ENCODE measurements at regions not wholly inside any gene's neighbourhood (a gene's known extent, or its start where the extent isn't known, plus 50 kb on each side); places are given as distances from the start of the nearest gene placed in this dataset.
"Not testable (repeated sequence)": the region's sequence is repeated elsewhere in the genome, so short reads cannot be mapped to it uniquely, and the experiment has no call there.

DNA sequence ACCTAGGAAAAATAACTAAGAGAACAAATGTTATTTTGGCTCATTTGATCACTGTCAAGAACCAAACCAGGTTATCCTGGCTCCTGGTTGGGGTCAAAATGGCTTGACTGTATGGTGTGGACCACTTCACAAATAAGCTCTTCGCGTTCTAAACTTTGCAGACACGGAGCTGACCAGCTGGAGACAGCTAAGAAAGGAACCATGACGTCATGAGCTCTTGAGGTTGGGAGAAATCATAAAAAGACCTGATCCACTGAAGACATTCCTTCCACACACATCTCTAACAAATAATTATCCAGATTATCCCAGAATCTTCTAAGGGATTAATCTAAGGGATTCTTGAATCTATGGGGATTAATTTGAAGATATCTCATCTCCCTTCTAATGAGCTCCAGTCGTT is 321.5 kb upstream of the IGF1R start:
- DNase-seq (ENCODE audit: low spot score), result no peak

DNA sequence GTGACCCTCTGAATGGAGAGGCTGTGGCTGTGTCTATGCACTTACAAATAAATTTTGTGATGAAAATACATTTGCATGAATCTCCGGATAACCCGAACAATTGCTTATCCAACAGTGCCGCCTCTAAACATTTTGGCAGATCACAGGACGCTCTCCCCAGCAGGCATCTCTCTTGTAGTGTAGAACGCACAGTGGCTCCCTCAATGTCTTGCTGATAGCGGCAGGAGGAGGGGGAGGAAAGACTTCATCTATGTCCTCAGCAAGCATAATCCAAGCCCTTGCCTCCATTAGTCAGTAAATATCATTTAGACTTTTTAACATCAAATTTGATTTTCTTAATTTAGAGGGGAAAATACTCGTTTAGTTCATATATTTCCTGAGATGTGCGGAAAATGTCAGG is 318.1 kb upstream of the IGF1R start:
- no peak for DNase-seq (ENCODE audit: low spot score)

DNA sequence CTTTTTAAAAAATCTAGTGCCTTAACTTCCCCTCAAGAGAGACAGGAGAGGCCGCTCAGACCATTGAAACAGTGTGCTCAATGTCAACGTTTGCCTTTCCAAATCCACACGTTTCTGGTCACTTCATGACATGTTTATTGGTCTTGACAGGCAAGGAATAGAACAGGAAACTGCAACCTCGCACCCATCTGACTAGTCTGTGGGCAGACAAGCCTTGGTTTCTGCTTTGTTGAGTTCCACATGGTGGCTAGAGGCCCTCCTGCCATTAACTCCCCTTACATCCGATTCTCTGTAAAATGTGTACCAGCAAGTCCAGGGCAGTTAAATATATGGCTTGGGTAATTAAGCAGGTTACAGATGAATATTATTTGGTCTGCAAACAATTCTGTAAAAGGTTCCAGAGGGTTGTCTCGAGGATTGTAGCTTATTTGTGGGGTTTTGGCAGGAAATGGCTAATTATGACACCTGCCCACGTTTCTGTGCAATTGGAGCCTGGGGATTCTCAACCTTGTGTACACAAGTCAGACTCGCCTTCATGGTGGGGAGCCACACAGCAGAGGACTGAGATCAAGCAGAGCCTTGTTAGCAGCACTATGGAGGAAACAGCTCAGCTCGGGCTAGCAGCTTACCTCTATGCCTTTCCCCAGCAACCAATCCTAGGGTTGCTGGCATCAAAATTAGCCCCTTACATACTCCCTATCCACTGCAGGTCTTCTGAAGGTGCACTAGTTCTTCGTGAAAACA is 317.5 kb upstream of the IGF1R start:
- DNase-seq (ENCODE audit: low spot score), result no peak

DNA sequence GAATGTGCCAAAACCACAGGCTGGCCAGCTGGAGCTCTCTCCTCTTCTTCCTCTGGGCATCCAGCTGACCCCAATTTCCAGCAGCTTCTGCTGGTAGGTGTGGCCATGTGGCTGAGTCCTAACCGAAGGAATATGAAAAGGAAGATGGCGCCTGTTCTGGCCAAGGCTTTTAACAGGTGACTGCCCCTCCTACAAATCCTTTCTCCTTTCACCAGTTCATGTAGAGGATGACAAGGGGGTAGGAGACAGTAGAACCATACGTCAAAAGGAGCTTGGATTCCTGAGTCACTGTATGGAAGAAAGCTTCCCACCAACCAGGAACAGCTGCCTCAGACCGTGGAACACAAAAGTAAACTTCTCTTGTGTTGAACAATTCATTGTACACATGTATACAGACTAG is 316.7 kb upstream of the IGF1R start:
- no peak for DNase-seq (ENCODE audit: low spot score)

DNA sequence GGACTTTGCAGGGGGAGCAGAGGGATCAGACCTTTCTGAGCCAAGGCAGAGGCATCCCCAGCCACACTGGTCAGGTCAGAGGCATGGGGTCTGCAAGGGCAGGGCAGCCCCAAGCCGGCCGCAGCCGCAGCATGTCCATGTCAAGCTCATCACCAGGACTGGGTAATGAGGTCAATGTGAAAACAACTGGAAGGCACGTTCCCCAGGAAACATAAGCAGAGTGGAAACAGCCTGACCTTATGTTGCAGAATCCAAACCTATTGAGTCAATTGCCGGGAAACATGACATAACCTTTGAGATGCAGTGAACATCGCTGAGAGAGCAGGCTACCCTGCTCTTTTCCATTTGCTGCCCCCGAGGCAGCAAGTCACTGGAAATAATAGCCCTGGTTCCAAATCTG is 315.1 kb upstream of the IGF1R start:
- DNase-seq (ENCODE audit: low spot score), result no peak

DNA sequence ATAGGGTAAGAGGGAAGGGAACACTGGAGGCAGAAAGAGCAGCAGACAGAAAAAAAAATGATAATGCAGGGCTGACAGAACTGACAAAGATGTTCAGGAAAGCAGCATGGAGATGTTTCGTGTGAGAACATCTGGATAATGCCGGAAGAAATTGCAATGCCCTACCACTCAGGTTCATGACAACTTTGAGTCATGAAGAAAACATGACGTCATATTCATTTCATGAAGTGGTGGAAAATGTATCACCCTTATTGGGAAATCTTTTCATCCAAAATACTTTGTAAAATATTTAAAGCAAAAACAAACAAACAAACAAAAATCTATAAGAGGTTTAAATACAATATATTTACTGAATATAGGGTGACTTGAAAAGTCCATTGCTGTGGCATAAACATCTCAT is 305.4 kb upstream of the IGF1R start:
- DNase-seq (ENCODE audit: low spot score), result no peak

DNA sequence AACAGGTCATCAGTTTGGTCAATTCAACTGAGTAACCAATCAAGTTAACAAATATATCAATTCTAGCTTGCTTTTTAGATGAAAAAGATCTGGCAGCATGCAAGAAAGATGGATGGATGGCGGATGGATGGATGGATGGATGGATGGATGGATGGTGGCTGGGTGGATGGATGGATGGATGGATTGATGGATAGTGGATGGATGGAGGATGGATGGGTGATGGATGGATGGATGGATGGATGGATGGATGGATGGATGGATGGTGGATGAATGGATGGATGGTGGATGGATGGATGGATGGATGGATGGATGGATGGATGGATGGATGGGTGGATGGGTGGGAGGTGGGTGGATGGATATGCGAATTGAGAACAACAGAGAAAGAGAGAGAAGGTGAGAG is 303.7 kb upstream of the IGF1R start:
- no peak for DNase-seq (ENCODE audit: low spot score)

DNA sequence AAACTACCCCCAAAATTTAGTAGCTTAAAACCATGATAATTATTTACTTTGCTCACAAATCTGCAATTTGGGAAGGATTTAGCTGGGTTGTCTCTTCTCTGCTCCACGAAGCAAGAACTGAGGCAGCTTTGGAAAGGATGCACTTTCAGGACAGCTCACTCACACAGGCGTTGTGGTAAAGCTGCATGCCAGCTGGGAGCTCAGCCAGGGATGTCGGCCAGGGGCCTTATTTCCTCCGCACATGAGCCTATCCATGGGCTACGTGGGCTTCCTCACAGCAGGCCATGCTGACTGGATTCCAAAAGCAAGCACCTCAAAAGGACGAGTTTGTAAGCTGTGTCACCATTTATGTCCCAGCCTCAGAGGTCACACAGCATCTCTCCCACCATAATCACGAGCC is 301.3 kb upstream of the IGF1R start:
- no peak for DNase-seq (ENCODE audit: low spot score)

DNA sequence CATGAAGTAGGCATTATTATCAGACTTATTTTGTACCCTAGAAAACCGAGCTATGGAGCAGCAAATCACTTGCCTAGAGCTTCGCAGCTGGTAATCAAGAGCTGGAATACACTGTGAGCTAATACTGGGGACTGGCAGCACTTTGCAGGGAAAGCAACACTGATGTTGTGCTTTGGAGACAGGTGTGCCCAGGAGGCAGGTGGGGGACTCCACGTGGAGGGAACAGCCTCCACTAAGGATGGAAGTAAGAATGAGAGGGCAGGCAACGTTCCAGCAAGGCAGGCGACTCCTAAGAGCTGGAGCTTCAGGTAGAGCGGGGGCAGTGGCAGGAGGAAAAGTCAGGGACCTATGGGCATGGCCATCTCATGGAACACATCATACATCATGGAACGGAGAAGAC is 300.5 kb upstream of the IGF1R start:
- no peak for DNase-seq (ENCODE audit: low spot score)

DNA sequence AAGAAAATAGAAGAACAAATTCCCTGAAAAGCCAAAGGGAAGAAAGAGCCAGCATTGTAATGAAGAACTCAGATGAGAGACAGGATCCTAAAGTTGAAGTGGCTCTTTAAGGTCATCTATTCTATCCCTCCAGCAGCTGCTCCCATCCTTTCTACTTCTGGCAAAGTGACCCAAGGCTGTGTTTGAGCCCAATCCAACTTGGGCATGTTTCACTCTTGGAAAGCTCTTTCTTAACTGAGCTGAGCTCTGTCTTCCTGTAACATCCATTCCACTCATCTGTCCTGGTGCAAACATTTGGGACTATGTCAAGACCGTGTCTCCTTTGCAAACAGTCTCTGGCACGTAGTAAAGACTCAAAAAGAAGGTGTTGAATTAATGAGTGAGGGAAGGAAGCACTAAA is 298.1 kb upstream of the IGF1R start:
- DNase-seq (ENCODE audit: low spot score), result no peak

DNA sequence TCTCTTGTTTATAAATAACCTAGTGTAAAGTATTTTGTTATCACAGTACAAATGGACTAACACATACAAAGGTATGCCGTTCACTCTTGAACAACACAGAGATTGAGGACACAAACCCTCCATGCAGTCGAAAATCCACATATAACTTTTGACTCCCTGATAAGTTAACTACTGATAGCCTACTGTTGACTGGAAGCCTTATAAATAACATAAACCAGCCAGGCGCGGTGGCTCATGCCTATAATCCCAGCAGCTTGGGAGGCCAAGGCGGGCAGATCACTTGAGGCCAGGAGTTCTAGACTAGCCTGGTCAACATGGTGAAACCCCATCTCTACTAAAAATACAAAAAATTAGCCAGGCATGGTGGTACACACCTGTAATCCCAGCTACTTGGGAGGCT is 290.1 kb upstream of the IGF1R start:
- DNase-seq (ENCODE audit: low spot score), result not testable (repeated sequence)

DNA sequence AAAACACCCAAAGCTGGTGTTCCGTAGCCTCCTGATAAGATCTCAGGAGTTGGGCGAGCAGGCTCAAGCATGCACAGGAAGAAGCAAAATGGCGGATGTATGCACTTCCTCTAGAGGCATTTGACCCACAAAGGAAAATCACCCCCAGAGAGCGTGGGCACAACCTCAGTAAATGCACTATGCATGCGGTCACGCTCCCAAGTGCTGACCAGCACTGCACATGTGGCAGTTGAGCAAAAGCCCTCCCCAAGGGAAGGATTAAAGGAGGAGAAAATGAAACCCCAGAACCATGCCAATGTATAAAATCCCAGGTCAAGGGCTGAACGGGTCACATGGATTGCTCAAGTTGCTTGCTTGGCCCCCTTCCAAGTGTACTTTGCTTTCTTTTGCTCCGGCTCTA is 289.4 kb upstream of the IGF1R start:
- no peak for DNase-seq (ENCODE audit: low spot score)

DNA sequence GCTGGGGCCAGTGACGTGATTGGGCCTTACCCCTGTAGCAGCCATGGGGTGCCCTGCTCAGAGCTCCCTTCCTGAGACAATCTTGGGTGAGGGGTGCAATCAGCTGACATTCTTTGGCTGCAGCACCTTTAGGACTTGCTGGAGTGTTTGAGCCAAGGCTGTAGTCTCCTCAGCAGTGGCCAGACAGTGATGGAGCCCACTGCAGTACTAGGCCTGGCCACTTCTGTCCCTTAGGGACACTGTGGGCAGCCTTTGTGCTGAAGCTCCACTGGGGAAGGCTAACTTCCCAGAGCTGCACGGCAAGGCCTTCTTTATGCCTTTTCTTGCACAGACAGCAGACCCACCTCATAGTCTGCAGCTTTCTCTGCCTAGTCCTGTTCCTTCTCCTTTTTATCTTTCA is 284.9 kb upstream of the IGF1R start:
- DNase-seq (ENCODE audit: low spot score), result no peak

DNA sequence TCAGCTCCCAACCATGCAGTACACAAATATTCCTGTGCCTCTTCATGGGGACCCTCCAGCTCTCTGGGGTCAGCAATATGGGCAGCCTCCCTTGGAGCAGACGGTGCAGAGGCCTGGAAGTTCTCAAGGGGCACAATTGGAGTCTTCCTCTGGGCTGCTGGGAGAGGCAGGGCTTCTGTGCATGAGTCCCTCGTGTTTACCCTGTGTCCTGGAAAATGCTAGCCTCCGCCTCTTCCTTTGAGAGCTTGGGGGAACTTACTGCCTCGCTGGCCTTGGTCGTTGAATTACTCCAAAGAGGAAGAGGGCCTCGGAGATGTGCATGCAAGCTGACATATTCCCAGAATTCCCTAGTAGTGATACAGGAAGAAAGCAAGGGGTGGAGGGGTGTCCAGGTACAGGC is 284.4 kb upstream of the IGF1R start:
- no peak for DNase-seq (ENCODE audit: low spot score)

DNA sequence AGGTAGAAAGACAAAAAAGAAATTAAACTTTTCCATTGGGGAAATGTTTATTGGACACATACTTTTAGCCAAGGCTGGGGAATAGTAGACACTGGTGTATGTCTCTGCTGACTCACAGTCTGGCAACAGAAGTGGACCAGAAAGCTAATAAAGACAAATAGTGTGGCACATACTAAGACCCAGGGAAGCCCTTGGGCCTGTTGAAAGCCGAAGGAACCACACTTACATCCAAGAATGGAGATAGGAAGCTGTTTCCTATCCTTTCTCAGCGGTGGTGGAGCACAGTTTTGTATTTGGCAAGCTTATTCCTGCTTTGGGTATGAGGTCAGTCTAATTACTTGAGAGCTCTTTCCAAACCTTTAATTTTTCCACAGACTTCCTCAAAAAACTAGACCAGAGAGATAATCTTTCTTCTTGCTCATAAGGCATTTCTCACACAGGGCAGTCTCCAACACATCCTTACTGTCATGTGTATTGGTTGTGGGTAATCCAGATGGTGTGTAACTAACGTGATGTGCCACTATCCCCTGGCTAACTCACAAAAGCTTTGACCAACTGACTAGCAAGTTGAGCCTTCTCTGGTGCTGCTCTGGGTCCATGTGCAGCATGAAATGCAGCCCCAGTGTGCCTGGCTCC is 279.1 kb upstream of the IGF1R start:
- no peak for DNase-seq (ENCODE audit: low spot score)

DNA sequence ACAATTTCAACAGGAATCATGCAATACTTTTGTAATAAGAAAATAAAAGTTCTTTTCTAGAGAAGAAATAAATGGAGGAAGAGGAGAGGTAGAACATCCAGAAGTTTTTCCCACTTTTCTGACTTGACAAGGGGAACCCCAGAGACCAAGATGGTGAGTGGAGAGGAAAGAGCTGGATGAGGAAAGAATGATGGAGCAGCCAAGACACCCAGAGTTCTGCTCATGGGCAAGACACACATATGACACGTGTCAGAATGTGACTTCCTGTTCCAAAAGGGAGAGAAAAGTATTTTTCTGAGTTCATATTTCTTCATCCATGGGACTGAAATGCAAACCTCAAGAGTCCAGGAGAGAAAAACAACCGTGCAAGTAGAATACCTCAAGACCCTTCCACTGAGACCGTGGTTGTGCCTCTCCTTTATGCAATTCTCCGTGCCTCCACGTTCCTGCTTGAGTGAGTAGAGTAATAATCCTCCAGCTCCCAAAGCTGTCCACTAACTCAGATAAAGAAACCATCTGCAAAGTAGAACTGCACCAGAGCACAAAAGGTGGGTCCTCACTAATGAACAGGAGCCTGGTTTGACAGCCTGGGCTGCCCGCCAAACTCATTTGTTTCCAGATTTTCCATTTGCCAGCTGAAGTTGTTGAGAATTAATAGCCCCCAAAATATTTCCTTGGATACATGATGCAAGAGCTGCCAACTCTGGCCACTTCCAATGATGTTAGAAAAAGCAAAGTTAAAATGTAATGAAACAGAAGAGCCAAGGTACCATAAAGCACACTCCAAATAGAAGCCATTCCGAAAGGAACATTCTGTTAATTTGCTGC is 272.6 kb upstream of the IGF1R start:
- DNase-seq (ENCODE audit: low spot score), result no peak

DNA sequence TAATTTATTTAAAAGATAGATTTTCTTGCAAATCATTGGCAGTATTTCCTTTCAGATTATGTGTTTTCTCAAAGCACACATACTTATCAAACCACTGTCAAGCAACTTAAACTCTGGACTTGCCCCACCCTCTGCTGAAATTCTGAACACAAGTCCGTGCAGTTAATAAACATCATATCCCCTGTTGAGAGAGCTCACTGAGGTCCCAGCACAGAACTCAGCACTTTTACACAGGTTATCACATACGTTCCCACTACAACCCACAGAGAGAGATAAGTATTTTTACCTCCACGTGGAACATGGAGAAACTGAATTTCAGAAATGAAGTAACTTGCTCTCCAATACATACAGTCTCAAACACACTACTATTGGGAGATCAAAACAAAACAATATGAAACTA is 267.6 kb upstream of the IGF1R start:
- no peak for DNase-seq (ENCODE audit: low spot score)

DNA sequence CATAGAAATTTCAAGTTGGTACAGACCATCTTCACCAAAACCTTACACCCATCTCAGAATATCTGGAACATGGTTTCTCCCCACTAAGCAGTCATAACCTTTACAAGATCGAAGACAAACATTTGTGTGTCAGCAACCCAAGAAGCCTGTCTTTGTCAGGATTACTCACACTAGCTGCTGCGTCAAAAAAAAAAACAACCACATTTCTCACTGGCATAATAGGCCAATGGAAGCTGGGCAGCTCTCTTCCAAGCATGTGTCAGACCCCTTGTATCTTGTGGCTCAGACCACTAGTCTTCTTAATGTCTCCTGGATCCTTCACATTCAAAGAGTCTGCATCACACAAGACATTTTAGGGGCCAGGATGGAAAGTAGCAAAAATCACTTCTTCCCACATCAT is 266.9 kb upstream of the IGF1R start:
- no peak for DNase-seq (ENCODE audit: low spot score)

DNA sequence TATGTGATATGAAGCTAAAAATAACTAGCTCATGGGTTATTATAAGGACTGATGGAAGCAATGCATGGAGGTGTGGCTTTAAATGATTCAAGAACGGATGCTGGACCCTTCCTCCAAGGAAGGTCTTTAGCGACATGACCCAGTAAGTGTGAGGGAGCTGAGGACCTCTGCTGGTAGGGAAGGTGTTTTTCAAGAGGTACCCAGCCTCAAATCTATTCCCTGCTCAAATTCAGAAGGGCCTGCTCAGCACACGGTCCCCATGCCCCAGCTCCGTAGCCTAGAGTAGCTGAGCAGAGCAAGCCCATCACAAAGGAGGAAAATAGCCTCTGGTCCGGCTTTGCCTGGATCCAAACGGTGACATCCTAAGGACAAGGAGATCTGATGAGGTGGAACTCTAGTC is 266.2 kb upstream of the IGF1R start:
- DNase-seq (ENCODE audit: low spot score), result no peak

DNA sequence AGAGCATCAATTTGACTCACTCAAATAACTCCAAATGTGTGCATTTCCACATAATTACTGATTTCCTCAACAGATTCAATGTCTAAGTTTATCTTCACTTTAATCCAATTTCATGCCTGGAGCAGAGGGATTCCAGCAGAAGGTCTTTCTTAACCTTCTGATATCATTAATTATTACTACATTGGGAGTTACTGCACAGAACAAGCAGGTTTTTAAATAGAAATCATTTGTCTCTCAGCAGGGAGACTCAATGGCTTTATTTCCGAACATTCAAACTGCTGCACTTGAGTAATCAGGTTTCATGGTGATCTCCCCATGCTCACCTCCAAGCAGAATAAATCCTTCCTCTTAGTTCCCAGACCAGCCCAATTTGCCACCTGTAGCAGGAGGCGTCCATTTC is 264.8 kb upstream of the IGF1R start:
- no peak for DNase-seq (ENCODE audit: low spot score)

DNA sequence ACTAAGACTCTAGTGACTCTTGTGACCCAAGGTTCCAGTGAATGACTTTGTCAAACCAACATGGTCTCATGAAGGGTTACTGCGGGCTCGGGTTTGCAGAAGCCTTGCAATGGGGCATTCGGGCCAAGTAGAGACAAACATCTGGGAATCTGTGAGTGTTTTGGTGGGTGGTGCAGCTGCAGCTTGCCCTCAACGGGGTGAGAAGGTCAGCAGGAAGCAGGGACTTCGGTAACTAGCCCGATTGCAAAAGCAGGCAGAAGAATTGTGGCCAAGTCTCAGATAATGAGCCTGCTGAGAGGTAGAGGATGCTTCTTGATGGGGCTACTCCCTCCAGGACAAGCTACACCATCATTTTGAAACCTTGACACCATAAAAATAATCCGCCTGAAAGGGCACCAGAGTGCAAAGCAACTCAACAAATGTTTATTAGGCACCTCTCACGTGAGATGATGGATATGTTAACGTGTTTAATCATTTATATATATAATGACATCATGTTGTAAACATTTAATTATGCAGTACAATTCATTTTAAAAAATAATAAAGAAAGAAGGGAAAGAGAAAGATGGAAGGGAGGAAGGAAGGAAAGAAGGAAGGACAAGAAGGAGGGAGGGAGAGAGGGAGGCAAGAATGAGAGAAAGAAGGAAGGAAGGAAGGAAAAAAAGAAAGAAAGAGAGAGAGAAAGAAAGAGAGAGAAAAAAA is 263.9 kb upstream of the IGF1R start:
- no peak for DNase-seq (ENCODE audit: low spot score)

DNA sequence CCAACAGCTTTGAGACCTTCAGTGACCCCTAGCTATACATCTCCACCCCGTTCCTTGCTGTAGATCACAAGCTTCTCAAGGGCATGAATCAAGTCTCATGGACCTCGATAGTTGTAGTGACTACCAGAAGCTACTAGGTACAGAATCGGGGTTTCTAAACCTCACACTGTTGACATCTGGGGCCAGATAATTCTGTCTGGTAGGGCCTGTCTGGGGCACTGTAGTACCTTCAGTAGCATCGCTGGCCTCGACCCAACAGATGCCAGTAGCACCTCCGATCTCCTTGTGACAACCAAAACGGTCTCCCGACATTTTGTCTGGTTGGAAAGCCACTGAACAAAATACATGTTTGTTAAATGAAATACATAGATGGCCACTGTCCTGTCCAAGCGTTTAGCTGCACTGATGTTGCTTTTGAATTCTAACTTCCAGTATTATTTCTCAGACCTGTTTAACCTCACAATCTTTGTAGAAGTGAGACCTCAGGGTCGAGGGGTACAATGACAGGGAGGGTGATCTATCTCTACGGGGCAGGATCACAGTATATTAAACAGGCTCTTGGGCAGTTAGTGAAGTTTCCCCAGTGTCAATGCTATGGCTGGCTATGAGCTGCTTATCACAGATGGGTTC is 262.5 kb upstream of the IGF1R start:
- DNase-seq (ENCODE audit: low spot score), result no peak
